Astrocyte of the hippocampus (primary cell): ENCODE measurements at regions not wholly inside any gene's neighbourhood (a gene's known extent, or its start where the extent isn't known, plus 50 kb on each side); places are given as distances from the start of the nearest gene placed in this dataset.

Experiments used
- DNase-seq: peaks from one replicate; pipeline ENCODE4 v3.0.0; 2011; ENCODE audit warnings: low read depth, low spot score

DNA sequence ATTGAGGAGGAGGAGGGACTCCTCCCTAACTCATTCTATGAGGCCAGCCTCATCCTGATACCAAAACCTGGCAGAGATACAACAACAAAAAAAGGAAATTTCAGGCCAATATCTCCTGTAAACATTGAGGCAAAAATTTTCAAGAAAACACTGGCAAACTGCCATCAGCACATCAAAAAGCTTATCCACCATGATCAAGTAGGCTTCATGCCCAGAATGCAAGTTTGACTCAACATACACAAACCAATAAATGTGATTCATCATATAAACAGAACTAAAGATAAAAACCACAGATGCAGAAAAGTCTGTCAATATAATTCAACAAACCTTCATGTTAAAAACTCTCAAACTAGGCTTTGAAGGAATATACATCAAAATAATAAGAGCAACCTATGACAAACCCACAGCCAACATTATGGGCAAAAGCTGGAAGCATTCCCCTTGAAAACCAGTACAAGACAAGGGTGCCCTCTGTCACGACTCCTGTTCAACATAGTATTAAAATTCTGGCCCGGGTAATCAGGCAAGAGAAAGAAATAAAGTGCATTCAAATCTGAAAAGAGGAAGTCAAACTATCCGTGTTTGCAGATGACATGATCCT, 1014.3 kb downstream of the CBLN2 start:
- peak; percentile 36 for DNase-seq

- no peak for DNase-seq
Observed at GRCh38 chr18:71523483-71524435, 1020.4 kb downstream of the CBLN2 start.

DNA sequence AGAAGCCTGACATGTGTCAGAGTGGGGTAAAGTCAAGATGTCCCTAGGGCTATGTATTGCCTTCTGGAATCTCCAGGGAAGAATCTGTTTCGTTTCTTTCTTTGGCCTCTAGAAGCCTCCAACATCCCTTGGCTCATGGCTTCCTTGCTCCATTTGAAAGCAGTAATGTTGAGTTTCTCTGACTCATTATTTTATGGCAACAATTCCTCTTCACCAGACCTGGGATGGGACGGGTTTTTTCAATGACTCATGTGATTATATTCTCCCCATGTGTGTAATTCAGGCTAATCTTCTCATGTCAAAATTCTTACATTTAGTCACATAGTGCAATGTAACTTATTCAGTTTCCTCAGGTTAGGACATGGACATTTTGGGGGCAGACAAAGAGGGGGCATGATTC, 1038.6 kb downstream of the CBLN2 start:
- DNase-seq = no peak

DNA sequence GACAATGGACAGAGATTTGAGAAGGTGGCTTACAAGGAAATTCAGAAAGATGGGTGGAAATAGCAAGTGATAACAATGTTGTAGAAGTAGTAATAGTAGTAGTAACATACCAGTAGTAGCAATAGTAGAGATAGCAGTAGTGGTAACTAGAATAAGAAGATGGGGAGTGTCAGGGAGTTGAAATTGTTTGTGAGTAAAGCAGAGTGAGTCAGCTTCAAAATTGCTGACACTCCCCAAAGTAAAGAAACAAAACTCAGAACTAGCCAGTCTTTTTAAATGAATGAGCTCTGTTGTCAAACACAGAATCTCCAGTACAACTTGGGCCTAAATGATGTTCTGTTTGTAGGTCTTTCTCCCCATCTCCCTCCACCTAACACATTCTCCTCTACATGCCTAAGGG, 1040.9 kb downstream of the CBLN2 start:
- no peak for DNase-seq

GRCh38 chr18:71485611-71486010, 1058.5 kb downstream of the CBLN2 start:
- DNase-seq = peak; percentile 59

DNA sequence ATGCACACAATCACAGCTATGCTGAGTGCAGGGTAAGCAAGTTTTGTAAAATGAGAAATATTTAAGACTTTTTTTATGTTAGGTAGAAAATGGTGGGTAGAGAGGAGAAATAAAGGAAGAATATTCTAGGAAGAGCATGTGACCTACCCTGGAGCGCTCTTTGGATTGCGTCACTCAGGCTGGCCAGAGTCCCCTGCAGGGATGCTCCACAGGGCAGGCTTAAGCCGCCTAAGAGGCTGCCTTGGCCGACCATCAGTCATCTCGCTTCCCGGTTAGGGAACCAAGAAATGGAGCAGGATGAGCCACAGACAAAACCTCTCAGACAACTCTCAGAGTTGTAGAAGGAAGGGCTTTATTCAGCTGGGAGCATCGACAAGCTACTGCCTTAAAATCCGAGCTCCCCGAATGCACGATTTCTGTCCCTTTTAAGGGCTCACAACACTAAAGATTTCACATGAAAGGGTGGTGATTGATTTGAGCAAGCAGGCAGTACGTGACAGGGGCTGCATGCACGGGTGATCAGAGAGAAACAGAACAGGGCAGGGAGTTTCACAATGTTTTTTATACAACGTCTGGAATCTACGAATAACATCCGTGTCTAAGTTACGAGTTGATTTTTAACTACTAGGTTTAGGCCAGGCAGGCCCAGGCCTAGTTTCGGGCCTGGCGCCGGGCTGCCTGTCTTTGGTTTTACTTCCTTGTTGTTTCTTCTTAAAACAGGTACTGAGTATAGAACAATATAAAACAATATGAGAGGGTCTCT, 1072.0 kb downstream of the CBLN2 start:
- DNase-seq = no peak

DNA sequence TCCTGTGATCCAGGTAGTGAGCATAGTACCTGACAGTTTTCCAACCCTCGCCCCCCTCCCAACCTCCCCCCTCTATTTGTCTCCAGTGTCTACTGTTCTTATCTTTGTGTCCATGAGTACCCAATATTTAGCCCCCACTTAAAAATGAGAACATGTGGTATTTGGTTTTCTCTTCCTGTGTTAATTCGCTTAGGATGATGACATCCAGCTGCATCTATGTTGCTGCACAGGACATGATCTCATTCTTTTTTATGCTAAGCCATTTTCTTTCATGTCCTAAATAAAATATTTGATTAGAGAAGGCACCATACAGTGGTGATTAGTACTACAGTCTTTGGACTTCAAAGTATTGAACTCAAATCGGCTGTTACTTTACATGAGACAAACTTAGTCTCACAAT, 1087.9 kb downstream of the CBLN2 start:
- no peak for DNase-seq

DNA sequence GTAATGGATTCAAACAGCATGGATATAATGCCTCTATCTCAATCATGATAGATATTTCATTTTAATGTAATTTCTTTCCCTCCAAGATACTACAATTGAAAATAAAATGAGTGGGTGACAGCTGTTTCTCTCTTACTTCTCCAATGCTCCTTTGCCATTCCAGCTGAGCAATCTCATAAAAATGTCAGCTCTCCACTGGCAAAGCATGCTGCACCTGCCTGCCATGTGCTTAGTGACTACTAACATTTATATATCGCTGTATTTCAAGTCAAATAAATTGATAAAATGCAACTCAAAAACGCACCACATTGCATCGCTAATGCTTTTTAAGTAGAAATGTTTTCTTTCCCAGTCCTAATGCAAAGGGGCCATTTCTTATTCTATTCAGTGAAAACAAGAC, 1093.9 kb downstream of the CBLN2 start:
- DNase-seq = no peak

GRCh38 chr18:71443706-71444480, 1100.2 kb downstream of the CBLN2 start:
- DNase-seq = peak; percentile 93

DNA sequence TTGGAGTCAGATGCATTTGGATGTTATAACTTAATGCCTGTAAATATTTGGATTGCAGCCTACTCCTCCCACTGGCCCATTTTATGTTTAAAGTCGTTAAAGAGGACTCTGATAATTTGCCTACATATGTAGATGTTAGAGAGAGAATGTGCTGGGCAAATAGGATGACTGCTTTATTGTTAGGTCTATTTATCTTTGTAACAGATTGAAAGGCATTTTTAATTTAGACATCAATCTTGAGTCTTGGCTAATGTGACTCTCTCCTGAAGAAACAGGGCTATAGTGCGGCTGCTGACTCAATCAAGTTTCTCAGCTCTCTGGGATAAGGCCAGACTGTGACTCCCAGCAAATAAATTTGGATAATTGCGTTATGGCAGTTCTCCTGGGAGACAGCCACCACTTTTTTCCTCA, 1101.4 kb downstream of the CBLN2 start:
- DNase-seq = peak; percentile 91

- DNase-seq = no peak
Observed at GRCh38 chr18:71441156-71441555, 1103.0 kb downstream of the CBLN2 start.

DNA sequence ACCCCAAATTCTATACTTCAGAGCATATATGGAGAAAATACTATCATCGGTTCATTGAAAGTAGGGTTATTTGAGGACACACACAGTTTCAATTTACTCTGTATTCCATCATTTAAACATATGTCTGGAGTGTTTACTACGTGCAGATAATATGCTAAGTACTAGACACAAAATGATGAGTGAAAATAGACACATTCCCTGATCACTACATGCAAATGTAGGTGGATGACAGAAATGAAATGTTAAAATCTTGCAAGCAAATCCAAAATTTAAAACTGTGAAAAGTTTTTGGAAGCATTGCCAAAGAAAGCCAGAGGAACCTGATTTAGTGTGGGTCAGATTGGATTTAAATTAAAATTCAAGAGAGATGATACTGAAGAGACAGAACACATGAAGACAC, 1106.6 kb downstream of the CBLN2 start:
- no peak for DNase-seq

- no peak for DNase-seq
Observed at GRCh38 chr18:71433373-71433772, 1110.8 kb downstream of the CBLN2 start.

DNA sequence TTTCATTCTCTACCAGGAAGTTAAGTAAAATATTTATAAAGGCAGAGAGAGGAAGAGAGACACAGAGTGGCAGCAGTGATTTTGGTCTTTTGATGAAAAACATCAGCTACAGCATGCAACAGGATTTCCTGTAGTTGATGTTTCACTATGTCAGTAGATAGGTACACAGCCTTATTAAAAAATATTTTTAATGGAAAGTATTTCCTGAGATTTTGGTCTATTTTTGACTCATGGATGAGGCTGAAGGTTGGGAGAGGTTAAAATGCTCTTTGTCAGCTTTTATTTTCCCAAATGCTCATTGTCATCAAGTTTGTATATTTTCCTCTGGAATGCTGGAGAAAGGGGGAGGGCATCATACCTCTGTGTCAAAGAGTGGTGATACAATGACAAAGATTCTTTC, 1112.5 kb downstream of the CBLN2 start:
- no peak for DNase-seq

DNA sequence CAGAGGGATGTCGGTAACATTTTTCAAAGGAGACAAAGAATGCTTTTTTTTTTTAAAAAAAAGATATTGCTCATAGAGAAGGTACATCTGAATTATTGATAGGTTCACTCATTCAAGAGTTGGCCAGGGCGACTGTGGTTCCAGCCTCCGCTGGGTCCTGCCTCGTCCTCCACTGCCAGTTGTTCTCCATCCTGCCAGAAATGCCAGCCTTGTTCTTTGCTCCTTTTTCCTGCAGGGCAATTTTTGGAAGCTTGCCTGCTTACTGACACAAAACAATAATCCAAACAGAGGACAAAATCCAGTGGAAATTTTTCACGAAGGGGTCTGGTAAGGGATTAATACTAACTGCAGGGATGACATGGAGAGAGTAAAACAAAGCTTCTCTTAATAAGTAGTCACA, 1113.0 kb downstream of the CBLN2 start:
- peak; percentile 14 for DNase-seq

GRCh38 chr18:71426441-71426840, 1117.7 kb downstream of the CBLN2 start:
- DNase-seq = no peak

GRCh38 chr18:71405169-71405809, 1116.4 kb downstream of the SOCS6 start:
- no peak for DNase-seq

DNA sequence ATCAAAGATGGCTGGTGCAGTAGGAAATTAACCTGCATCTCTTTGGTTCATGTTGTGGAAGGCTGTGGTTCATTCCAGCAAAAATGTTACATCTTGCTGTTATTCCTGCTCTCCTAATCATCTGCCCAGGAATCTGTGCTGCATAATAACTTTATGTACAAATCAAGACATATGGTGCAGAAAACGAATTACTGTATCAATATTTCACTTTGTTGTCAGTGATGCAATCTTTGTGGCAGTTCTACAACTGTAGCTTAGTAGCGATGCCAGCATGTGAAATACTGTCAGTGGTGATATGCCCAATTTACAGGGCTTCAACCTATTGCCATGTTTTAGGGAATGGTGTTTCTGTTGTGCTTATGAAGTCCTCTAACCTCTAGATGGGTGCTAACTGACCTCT, 1114.7 kb downstream of the SOCS6 start:
- no peak for DNase-seq

DNA sequence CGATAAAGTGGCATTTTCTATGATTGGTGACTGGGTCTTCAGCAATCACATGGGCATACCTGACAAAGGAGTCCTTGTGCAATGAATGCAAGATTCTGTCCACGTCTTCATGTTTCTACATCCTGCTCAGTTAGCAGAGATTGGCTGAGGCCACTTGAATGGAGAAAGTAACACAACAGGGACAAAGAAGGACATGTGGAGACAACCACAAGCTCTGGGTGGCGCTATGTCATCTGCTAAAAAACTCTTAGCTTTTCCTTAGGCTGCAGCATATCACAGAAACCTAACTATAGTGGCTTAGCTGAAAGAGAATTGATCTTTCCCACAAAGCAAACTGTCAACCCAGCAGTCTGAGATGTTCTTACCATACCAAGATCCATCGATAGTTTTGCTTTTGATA, 1109.7 kb downstream of the SOCS6 start:
- peak; percentile 49 for DNase-seq

GRCh38 chr18:71388148-71388547, 1099.3 kb downstream of the SOCS6 start:
- DNase-seq = no peak
